ENCODE measurements at regions not wholly inside any gene's neighbourhood (a gene's known extent, or its start where the extent isn't known, plus 50 kb on each side); places are given as distances from the start of the nearest gene placed in this dataset.

DNA sequence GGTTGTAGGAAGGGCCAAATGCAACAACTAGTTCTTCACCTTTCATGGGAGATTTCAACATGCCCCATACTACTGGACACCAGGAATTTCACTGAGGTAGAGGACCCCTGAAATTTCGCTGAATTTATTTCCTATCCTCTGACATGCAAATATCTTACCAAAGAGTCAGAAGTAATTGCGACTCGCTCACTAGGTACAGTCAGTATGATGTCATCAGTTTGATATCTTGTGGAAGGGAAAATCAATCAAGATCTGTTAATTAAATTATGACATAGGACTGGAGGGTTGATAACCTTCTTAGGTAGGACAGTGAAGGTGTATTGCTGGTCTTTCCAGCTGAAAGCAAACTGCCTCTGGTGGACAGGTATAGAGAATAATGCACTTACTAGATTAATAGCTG, 74.9 kb upstream of the TNIK start:
- H3K36me3 ChIP-seq, result no peaks in the 10 kb centered on the region
- no peaks in the 10 kb centered on the region; the same call in 1 of the 2 replicates for H3K4me1 ChIP-seq
- DNase-seq, result no peak
- peaks cover 2% of the 10 kb centered on the region; the same call in 1 of the 2 replicates for H3K9me3 ChIP-seq
- TF ChIP-seq, protein P1, sequence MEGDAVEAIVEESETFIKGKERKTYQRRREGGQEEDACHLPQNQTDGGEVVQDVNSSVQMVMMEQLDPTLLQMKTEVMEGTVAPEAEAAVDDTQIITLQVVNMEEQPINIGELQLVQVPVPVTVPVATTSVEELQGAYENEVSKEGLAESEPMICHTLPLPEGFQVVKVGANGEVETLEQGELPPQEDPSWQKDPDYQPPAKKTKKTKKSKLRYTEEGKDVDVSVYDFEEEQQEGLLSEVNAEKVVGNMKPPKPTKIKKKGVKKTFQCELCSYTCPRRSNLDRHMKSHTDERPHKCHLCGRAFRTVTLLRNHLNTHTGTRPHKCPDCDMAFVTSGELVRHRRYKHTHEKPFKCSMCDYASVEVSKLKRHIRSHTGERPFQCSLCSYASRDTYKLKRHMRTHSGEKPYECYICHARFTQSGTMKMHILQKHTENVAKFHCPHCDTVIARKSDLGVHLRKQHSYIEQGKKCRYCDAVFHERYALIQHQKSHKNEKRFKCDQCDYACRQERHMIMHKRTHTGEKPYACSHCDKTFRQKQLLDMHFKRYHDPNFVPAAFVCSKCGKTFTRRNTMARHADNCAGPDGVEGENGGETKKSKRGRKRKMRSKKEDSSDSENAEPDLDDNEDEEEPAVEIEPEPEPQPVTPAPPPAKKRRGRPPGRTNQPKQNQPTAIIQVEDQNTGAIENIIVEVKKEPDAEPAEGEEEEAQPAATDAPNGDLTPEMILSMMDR (IDR thresholded peaks at IDR 0.05; ENCODE audit: low read depth, low read length), result no peak
- H3K4me3 ChIP-seq (ENCODE audit: low read depth, low read length), result no peak overlapping the region
- H3K27me3 ChIP-seq, result no peaks in the 10 kb centered on the region

DNA sequence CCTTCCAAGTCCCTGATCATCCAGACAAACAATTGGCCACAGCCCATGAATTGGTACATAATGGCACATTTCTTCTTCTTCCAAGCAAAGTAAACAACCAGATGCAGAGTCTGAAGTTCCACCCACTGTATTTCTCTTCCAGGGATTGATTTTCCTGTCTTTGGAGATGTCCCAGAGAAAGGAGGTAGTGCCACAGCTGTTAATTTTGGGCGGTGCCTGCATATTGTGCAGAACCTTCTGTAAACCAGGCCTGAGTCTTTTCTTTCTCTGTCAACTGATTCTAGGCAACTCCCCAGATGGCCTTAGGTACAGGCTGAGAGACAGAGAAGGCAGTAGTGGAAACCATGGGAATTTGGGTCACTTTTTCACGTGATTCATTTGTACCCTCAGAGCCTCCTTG, 73.5 kb upstream of the TNIK start:
- TF ChIP-seq, protein P1 (IDR thresholded peaks at IDR 0.05; ENCODE audit: low read depth, low read length), result no peak
- Histone ChIP-seq H3K4me1 (no peaks in the 10 kb centered on the region; the same call in 1 of the 2 replicates), H3K36me3 (no peaks in the 10 kb centered on the region), H3K9me3 (peaks cover 2% of the 10 kb centered on the region; the same call in 1 of the 2 replicates), H3K4me3 (ENCODE audit: low read depth, low read length) (no peak overlapping the region), H3K27me3 (no peaks in the 10 kb centered on the region)
- DNase-seq, result no peak

DNA sequence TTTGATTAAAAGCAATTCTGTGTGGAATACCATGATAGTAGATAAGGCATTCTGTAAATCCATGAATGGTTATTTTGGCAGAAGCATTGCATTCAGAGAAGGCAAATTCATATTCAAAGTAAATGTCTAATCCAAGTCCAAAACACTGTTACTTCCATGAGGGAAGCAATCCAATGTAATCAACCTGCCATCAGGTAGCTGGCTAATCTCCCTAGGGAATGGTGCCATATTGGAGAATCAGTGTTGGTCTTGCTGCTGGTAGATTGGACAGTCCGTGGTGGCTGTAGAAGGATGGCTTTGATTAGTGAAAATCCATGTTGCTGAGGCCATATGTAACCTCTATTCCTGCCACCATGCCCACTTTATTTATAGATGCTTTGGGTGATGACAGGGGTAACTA, 72.1 kb upstream of the TNIK start:
- no peak for DNase-seq
- TF ChIP-seq, protein P1 (IDR thresholded peaks at IDR 0.05; ENCODE audit: low read depth, low read length), result no peak
- H3K27me3 ChIP-seq, result no peaks in the 10 kb centered on the region
- no peak overlapping the region for H3K4me3 ChIP-seq (ENCODE audit: low read depth, low read length)
- no peaks in the 10 kb centered on the region; the same call in 1 of the 2 replicates for H3K4me1 ChIP-seq
- H3K36me3 ChIP-seq, result no peaks in the 10 kb centered on the region
- peaks cover 2% of the 10 kb centered on the region; the same call in 1 of the 2 replicates for H3K9me3 ChIP-seq

GRCh38 chr3:171531716-171532115, 71.5 kb upstream of the TNIK start:
- TF ChIP-seq, protein P1 (IDR thresholded peaks at IDR 0.05; ENCODE audit: low read depth, low read length), result no peak
- DNase-seq, result no peak
- Histone ChIP-seq H3K4me3 (ENCODE audit: low read depth, low read length) (no peak overlapping the region), H3K9me3 (peaks cover 2% of the 10 kb centered on the region; the same call in 1 of the 2 replicates), H3K4me1 (no peaks in the 10 kb centered on the region), H3K36me3 (no peaks in the 10 kb centered on the region), H3K27me3 (no peaks in the 10 kb centered on the region)

- H3K27me3 ChIP-seq, result no peaks in the 10 kb centered on the region
- H3K9me3 ChIP-seq, result peaks cover 2% of the 10 kb centered on the region; the same call in 1 of the 2 replicates
- no peak overlapping the region for H3K4me3 ChIP-seq (ENCODE audit: low read depth, low read length)
- H3K4me1 ChIP-seq, result peaks cover 10% of the 10 kb centered on the region
- H3K36me3 ChIP-seq, result no peaks in the 10 kb centered on the region
- DNase-seq, result no peak
- TF ChIP-seq, protein P1 (IDR thresholded peaks at IDR 0.05; ENCODE audit: low read depth, low read length), result no peak
These were observed 67.9 kb upstream of the TNIK start for GRCh38 chr3:171528102-171528501.

DNA sequence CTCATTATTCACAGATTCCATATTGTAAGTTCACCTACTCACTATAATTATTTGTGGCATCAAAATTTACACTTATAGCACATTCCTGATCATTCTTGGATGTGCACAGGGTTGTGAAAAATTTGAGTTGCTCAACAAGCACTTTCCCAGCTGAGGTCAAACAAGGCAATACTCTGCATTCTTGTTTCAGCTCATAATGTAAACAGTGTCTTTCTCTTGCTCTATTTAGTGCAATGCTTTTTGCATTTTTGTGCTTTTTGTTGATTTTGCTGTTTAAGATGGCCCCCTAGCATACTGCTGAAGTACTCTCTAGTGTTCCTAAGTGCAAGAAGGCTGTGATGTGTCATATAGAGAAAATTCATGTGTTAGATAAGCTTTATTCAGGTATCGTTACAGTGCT, 66.7 kb upstream of the TNIK start:
- no peak for DNase-seq
- TF ChIP-seq, protein P1 (IDR thresholded peaks at IDR 0.05; ENCODE audit: low read depth, low read length), result no peak
- peaks cover 10% of the 10 kb centered on the region for H3K4me1 ChIP-seq
- no peaks in the 10 kb centered on the region for H3K36me3 ChIP-seq
- H3K9me3 ChIP-seq, result peaks cover 2% of the 10 kb centered on the region; the same call in 1 of the 2 replicates
- H3K4me3 ChIP-seq (ENCODE audit: low read depth, low read length), result no peak overlapping the region
- H3K27me3 ChIP-seq, result no peaks in the 10 kb centered on the region

All from BE2C (cell line).